NCI-H1436 treated with DMSO at 0.1 percent for 48 hours (cell line): ENCODE measurements at regions not wholly inside any gene's neighbourhood (a gene's known extent, or its start where the extent isn't known, plus 50 kb on each side); places are given as distances from the start of the nearest gene placed in this dataset.
"Not testable (repeated sequence)": the region's sequence is repeated elsewhere in the genome, so short reads cannot be mapped to it uniquely, and the experiment has no call there.

Source experiments
- DNase-seq: peaks from one replicate; lab custom pipeline; 2025; lab: John Stamatoyannopoulos, UW

- no peak for DNase-seq
Measured at GRCh38 chr7:83827036-83827435, 178.1 kb upstream of the SEMA3E start.

DNA sequence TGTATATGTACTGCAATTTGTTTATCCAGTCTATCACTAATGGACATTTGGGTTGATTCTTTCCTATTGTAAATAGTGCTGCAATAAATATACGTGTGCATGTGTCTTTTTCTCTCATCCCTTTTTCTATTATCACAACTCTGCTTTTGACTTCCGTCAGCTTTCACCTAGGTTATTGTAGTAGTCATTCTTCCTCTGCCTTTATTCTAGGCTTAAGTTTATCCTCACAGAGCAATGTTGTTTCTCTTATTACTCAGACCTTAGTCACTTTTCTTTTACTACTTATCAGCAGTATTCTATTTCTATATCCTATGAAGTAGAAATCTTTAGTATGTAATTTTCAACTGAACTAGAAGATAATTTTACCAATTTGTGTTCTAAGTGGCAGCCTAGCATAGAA, 175.3 kb upstream of the SEMA3E start:
- DNase-seq = no peak

- no peak for DNase-seq
Measured at GRCh38 chr7:83821866-83822265, 172.9 kb upstream of the SEMA3E start.

- DNase-seq = no peak
Measured at GRCh38 chr7:83820641-83821040, 171.7 kb upstream of the SEMA3E start.

DNA sequence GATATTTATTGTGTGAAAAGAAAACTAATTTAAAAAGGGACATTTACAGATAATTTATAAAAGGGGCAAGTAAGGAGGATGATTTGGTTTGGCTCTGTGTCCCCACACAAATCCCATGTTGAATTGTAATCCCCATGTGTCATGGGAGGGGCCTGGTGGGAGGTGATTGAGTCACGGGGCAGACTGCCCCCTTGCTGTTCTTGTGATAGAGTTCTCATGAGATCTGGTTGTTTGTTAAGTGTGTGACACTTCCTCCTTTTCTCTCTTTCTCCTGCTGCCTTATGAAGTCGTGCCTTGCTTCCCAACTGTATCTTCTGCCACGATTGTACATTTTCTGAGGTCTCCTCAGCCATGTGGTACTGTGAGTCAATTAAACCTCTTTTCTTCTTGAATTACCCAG, 171.0 kb upstream of the SEMA3E start:
- no peak for DNase-seq

- DNase-seq = no peak
Measured at GRCh38 chr7:83814480-83814879, 165.5 kb upstream of the SEMA3E start.

DNA sequence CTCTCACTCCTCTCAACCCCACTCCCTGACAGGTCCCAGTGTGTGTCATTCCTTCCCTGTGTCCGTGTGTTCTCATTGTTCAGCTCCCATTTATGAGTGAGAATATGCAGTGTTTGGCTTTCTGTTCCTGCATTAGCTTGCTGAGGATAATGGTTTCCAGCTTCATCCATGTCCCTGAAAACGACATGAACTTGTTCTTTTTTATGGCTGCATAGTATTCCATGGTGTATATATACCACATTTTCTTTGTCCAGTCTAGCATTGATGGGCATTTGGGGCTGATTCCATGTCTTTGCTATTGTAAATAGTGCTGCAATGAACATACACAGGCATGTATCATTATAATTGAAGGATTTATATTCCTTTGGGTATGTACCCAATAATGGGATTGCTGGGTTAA, 163.6 kb upstream of the SEMA3E start:
- not testable (repeated sequence) for DNase-seq

DNA sequence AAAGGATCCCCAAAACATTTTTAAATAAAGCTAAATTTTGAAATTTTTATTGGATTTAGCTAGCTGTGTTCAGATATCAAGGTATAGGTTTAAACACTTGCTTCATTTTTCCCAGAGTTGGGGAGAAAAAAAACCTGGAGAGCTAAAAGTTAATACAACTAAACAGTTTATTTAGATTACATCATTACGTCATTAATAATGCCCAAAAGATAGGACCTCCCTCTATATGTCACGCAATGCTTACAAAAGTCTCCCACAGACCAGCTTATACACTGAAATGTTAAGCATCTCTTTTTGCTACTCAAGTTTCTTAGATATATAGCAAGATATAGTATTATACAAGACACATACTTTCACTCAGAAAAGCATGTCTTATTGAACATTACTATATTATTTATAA, 160.0 kb upstream of the SEMA3E start:
- no peak for DNase-seq

DNA sequence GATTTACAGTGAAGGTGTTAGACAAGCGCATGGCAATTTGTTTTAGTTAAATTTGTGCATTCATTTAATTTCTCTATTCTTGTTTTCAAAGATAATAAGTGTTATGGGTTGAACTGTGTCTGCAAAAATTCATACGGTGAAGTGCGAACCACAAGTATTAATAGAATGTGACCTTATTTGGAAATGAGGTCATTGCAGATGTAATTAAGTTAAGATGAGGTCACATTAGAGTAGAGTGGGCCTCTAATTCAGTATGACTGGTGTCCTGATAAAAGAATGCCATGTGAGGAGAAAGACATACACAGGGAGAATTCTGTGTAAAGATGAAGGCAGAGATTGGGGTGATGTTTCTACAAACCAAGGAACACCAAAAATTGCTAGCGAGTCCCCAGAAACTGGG, 158.8 kb upstream of the SEMA3E start:
- no peak for DNase-seq

- no peak for DNase-seq
Measured at GRCh38 chr7:83806538-83806937, 157.6 kb upstream of the SEMA3E start.

DNA sequence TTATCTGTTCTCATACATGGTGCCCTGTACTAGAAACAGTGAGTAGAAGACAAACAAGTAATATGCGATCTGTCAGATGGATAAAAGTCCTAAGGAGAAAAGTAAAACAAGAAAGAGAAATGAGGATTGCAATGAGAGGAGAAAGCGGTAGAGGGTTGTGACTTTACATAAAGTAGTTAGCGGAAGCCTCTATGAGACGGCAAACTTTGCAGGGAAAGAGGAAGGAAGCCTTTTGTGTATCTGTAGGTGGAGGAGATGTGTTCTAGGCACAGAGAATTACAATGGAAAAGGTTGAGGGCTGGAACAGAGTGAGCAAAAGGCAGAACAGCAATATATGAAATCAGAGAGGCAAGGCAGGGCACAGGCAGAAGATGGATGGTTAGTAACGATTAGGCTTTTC, 150.4 kb upstream of the SEMA3E start:
- DNase-seq = no peak

- DNase-seq = no peak
Measured at GRCh38 chr7:83798489-83798888, 149.6 kb upstream of the SEMA3E start.

DNA sequence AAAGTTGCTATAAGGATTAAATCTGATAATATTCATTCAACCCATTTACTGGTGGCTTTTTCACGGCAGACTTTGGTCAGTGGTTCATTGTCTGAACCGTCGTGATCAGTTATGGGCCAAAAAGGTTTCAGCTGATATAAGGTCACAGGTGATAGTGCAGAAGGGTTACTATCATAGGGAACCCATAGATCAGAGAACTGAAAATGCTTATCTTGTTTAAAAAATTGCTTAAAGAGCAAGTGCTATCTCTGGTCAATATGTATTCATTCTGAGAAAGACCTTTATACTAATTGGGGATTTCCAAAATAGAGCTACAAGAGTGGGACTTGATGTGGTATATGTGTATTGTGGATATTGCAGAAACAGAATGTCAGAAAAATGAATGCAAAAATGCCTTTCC, 147.8 kb upstream of the SEMA3E start:
- DNase-seq = no peak

GRCh38 chr7:83794829-83795228, 145.9 kb upstream of the SEMA3E start:
- no peak for DNase-seq

DNA sequence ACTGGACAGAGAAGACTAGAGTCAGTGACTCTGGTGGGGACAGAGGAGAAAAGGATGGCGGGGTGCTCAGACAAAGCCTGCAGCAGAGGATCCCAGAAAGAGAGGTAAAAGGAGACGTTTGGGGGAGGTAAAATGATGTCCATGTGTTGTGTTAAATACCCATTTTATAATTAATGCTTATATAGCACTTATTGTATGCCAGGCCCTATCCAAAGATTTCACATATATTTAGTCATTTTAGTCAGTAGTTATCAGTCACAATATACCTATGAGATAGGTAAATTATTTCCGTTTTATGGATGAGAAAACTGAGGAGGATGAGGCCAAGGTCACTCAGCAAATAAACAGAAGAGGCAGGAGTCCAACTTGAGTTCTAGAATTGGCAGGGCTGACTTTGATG, 144.6 kb upstream of the SEMA3E start:
- no peak for DNase-seq

GRCh38 chr7:83791737-83792136, 142.8 kb upstream of the SEMA3E start:
- DNase-seq = no peak

- no peak for DNase-seq
Measured at GRCh38 chr7:83786858-83787257, 137.9 kb upstream of the SEMA3E start.

DNA sequence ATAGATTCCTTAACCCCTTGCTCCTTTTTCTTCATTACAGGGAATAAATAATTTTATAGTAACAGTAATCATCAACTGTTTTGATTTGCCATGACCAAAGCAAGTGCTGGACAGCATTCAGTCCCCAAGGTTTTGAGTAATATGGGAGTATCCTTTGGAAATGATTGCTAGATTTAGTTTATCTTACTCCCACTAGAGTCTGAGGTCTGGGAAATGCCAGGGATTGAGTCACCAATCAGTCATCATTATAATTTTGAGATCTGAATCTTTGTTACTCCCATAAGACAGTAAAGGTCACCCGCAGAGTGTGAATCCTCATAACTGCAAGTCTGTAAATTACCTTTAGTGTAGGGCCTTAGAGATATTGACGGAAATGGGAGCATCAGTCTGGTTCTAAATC, 133.7 kb upstream of the SEMA3E start:
- DNase-seq = no peak

- DNase-seq = no peak
Measured at GRCh38 chr7:83778073-83778443, 129.1 kb upstream of the SEMA3E start.

GRCh38 chr7:83777406-83778072, 128.6 kb upstream of the SEMA3E start:
- DNase-seq = no peak

DNA sequence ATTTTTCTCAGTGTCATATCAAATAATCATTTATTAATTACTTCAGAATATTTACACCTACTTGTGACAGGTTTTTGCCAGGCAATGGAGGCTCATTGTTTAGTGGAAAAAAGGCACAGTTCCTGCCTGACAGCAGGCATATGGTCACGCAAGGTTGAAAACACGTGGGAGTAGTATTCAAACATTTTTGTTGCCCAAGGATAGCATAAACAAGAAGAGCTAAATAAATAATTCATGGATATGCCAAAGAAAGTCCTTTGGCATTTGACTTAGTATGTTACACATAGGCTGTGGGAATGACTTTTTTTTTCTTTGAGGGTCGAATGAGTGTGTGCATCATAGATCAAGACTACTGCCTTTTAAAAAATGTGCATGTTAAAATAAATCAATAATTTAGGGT, 120.5 kb upstream of the SEMA3E start:
- DNase-seq = no peak

GRCh38 chr7:83751217-83751616, 102.3 kb upstream of the SEMA3E start:
- no peak for DNase-seq

- DNase-seq = no peak
Measured at GRCh38 chr7:83749495-83749894, 100.6 kb upstream of the SEMA3E start.

GRCh38 chr7:83739527-83739926, 90.6 kb upstream of the SEMA3E start:
- no peak for DNase-seq
